22Rv1 (cell line): ENCODE measurements at regions not wholly inside any gene's neighbourhood (a gene's known extent, or its start where the extent isn't known, plus 50 kb on each side); places are given as distances from the start of the nearest gene placed in this dataset.

Experiments used
- H3K27ac ChIP-seq: fragments of 450-650 bp; 2 replicates; pipeline ENCODE4 v1.5.1; 2017
- ZFX ChIP-seq: fragments of 450-650 bp; IDR thresholded peaks from 2 replicates; pipeline ENCODE4 v1.6.1; 2017; ENCODE audit warnings: antibody characterized with exemption, borderline replicate concordance
- TF ChIP-seq, protein P1 (sequence below): fragments of 450-650 bp; IDR thresholded peaks from 2 replicates; pipeline ENCODE4 v1.5.1; 2017; ENCODE audit warnings: mild to moderate bottlenecking

DNA sequence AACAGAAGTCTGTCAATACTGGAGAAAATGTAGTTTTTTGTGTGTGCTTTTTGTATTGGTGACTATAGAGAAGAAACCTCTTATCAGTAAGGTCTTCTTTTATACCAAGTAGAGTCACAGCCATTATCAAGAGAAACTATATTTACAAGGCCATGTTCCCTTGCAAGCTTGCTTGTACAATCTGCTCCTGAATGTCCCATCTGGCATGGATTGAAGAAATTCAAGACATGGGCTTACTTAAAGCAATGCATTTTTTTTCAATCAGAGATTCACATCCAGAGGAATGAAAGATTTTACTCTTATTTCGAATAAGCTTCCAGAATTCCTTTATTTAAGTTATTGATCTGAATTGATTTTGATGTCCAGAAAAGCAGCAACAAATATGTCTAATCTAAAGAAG, 537.3 kb upstream of the RPS6KA3 start:
- no peak overlapping the region for H3K27ac ChIP-seq
- no peak for TF ChIP-seq ZFX
- TF ChIP-seq, protein P1, sequence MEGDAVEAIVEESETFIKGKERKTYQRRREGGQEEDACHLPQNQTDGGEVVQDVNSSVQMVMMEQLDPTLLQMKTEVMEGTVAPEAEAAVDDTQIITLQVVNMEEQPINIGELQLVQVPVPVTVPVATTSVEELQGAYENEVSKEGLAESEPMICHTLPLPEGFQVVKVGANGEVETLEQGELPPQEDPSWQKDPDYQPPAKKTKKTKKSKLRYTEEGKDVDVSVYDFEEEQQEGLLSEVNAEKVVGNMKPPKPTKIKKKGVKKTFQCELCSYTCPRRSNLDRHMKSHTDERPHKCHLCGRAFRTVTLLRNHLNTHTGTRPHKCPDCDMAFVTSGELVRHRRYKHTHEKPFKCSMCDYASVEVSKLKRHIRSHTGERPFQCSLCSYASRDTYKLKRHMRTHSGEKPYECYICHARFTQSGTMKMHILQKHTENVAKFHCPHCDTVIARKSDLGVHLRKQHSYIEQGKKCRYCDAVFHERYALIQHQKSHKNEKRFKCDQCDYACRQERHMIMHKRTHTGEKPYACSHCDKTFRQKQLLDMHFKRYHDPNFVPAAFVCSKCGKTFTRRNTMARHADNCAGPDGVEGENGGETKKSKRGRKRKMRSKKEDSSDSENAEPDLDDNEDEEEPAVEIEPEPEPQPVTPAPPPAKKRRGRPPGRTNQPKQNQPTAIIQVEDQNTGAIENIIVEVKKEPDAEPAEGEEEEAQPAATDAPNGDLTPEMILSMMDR, result no peak

DNA sequence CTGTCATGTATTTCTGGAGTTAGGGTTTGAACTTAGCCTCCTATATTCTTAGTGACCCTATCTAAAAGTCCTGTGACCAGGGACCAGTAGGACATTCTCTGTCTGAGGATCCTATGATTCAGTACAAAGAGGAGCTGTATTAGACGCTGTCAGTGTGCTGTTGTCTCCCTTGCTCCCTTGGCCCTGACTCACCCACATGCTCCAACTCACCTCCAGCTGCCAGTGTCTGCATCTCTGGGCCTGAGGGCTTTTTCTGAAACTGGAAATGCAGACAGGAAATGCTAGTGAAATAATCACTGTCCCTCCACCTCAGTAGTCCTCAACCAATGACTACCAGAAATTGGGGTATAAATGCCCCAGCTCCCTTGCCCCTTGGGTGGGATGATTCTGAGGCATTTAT, 535.3 kb upstream of the RPS6KA3 start:
- no peak for TF ChIP-seq ZFX
- TF ChIP-seq, protein P1, result no peak
- H3K27ac ChIP-seq, result no peak overlapping the region

GRCh38 chrX:20796450-20796849, 529.7 kb upstream of the RPS6KA3 start:
- no peak overlapping the region for H3K27ac ChIP-seq
- TF ChIP-seq, protein P1, result no peak
- no peak for TF ChIP-seq ZFX

- H3K27ac ChIP-seq, result no peak overlapping the region
- TF ChIP-seq, protein P1, result no peak
- no peak for TF ChIP-seq ZFX
Measured at GRCh38 chrX:20789103-20789502, 522.4 kb upstream of the RPS6KA3 start.

GRCh38 chrX:20767346-20767745, 500.6 kb upstream of the RPS6KA3 start:
- no peak overlapping the region for H3K27ac ChIP-seq
- TF ChIP-seq ZFX, result no peak
- TF ChIP-seq, protein P1, result no peak

- no peak overlapping the region for H3K27ac ChIP-seq
- TF ChIP-seq, protein P1, result no peak
- no peak for TF ChIP-seq ZFX
Measured at GRCh38 chrX:20756585-20756984, 489.9 kb upstream of the RPS6KA3 start.

DNA sequence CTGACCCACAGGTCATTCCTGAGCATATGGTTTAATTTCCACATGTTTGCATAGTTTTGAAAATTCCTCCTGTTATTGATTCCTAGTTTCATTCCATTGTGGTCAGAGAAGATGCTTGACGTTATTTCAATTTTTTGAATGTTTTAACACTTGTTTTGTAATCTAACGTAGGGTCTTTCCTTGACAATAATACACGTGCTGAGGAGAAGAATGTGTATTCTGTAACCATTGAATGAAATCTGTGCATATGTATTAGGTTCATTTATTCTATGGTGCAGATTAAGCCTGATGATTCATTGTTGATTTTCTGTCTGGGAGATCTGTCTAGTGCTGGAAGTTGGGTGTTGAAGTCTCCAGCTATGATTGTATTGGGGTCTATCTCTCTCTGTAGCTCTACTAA, 486.4 kb upstream of the RPS6KA3 start:
- H3K27ac ChIP-seq, result no peak overlapping the region
- TF ChIP-seq ZFX, result no peak
- TF ChIP-seq, protein P1, result no peak
